OCI-LY3 (cell line): ENCODE measurements at regions not wholly inside any gene's neighbourhood (a gene's known extent, or its start where the extent isn't known, plus 50 kb on each side); places are given as distances from the start of the nearest gene placed in this dataset.

ENCODE experiments used
- H2AFZ ChIP-seq: fragments of 200-600, 300-600 bp; shearing (Covaris generic); 2 replicates; pipeline ENCODE4 v1.6.0; 2014; ENCODE audit warnings: antibody characterized with exemption, low read depth, low read length
- H3K27ac ChIP-seq: fragments of 200-600, 300-600 bp; sonication (generic); 2 replicates; pipeline ENCODE4 v1.5.1; 2014; ENCODE audit warnings: mild to moderate bottlenecking, low read length, moderate library complexity, mixed read lengths
- H3K27me3 ChIP-seq: fragments of 200-600, 300-600 bp; sonication (generic); 2 replicates; pipeline ENCODE4 v1.6.1; 2014; ENCODE audit warnings: low read depth, low read length, mixed read lengths
- H3K36me3 ChIP-seq: fragments of 200-600, 300-600 bp; sonication (generic); replicated peaks from 2 replicates; pipeline ENCODE3; 2014; ENCODE audit warnings: low read depth, low read length, mixed read lengths
- H3K4me1 ChIP-seq: fragments of 300-600, 200-600 bp; sonication (generic); 2 replicates; pipeline ENCODE4 v1.6.1; 2014; ENCODE audit warnings: low read length, mixed read lengths
- H3K4me2 ChIP-seq: fragments of 200-600, 300-600 bp; sonication (generic); 2 replicates; pipeline ENCODE4 v1.6.1; 2014; ENCODE audit warnings: low read length, mixed read lengths
- H3K4me3 ChIP-seq: fragments of 300-600, 200-600 bp; sonication (generic); 2 replicates; pipeline ENCODE4 v1.5.1; 2014; ENCODE audit warnings: antibody characterized with exemption, mild to moderate bottlenecking, low read length, moderate library complexity
- H3K79me2 ChIP-seq: fragments of 300-600, 200-600 bp; shearing (Covaris generic); 2 replicates; pipeline ENCODE4 v1.6.1; 2014; ENCODE audit warnings: mild to moderate bottlenecking, low read length, mixed read lengths
- H3K9ac ChIP-seq: fragments of 300-600, 200-600 bp; shearing (Covaris generic); 2 replicates; pipeline ENCODE4 v1.6.0; 2014; ENCODE audit warnings: mild to moderate bottlenecking, low read length, moderate library complexity
- H3K9me3 ChIP-seq: fragments of 200-600, 300-600 bp; shearing (Covaris generic); 2 replicates; pipeline ENCODE4 v1.6.1; 2014; ENCODE audit warnings: low read length, mixed read lengths; ENCODE audit not compliant: insufficient read depth
- H4K20me1 ChIP-seq: fragments of 200-600, 300-600 bp; sonication (generic); 2 replicates; pipeline ENCODE4 v1.6.1; 2016; ENCODE audit warnings: low read length, mixed read lengths; ENCODE audit not compliant: insufficient read depth
- EZH2phosphoT487 ChIP-seq: fragments of 200-600 bp; shearing (Covaris generic); IDR thresholded peaks from 2 replicates; pipeline ENCODE4 v1.6.1; 2018; ENCODE audit warnings: antibody characterized with exemption, mixed run types, low read depth
- TF ChIP-seq, protein P1 (sequence below): fragments of 200-600, 300-600 bp; sonication (generic); IDR thresholded peaks from 2 replicates; pipeline ENCODE4 v1.5.1; 2014; ENCODE audit warnings: antibody characterized with exemption, low read length, low read depth

DNA sequence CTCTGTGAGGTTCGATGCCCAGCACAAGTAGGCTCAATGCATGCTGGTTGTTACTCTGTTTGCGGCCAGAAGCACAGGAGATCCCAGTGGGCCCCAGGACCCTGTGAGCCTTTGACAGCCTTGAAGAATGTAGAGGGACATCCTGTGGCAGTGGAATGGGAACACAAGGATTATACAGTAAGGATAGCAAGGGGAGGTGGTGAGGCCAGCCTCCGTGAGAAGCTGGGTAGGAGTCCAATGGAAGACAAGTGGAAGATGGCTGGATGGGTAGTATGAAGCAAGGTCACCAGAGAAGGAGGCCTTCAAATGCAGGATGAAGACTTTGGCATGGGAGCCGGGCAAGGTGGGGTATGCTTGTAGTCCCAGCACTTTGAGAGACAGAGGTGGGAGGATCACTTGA lies 622.9 kb upstream of the CDH4 start:
- TF ChIP-seq, protein P1, sequence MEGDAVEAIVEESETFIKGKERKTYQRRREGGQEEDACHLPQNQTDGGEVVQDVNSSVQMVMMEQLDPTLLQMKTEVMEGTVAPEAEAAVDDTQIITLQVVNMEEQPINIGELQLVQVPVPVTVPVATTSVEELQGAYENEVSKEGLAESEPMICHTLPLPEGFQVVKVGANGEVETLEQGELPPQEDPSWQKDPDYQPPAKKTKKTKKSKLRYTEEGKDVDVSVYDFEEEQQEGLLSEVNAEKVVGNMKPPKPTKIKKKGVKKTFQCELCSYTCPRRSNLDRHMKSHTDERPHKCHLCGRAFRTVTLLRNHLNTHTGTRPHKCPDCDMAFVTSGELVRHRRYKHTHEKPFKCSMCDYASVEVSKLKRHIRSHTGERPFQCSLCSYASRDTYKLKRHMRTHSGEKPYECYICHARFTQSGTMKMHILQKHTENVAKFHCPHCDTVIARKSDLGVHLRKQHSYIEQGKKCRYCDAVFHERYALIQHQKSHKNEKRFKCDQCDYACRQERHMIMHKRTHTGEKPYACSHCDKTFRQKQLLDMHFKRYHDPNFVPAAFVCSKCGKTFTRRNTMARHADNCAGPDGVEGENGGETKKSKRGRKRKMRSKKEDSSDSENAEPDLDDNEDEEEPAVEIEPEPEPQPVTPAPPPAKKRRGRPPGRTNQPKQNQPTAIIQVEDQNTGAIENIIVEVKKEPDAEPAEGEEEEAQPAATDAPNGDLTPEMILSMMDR: no peak
- TF ChIP-seq EZH2phosphoT487: no peak
- Histone ChIP-seq H3K36me3 (no peaks in the 10 kb centered on the region), H2AFZ (no peak overlapping the region), H3K4me3 (no peak overlapping the region), H3K9me3 (no peaks in the 10 kb centered on the region), H3K79me2 (no peaks in the 10 kb centered on the region), H3K4me2 (no peak overlapping the region), H3K9ac (no peak overlapping the region), H3K27ac (no peak overlapping the region), H3K4me1 (no peaks in the 10 kb centered on the region), H3K27me3 (peaks cover 13% of the 10 kb centered on the region; the same call in 1 of the 2 replicates), H4K20me1 (no peaks in the 10 kb centered on the region)

DNA sequence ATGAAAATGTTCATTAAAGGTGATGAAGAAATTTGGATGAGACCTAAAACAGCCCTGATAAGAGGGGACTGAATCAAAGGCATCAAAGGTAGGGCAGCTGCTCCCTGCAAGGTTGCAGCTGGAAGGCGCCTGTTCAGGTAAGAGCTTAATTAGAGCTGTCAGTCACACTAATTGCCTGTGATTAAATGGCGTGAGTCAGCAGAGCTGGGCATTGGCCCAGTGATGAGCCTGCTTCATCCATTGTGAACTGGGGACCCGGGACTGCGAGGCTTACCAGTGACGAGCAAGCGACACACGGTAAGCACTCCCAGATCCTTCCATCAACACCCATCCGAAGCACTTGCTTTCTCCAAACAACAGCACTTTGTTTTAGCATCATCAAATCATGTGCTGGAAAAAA lies 621.5 kb upstream of the CDH4 start:
- Histone ChIP-seq H3K79me2 (no peaks in the 10 kb centered on the region), H3K27me3 (peaks cover 13% of the 10 kb centered on the region; the same call in 1 of the 2 replicates), H4K20me1 (no peaks in the 10 kb centered on the region), H3K4me2 (no peak overlapping the region), H3K9ac (no peak overlapping the region), H3K9me3 (no peaks in the 10 kb centered on the region), H2AFZ (no peak overlapping the region), H3K27ac (no peak overlapping the region), H3K36me3 (no peaks in the 10 kb centered on the region), H3K4me1 (no peaks in the 10 kb centered on the region), H3K4me3 (no peak overlapping the region)
- TF ChIP-seq EZH2phosphoT487: no peak
- TF ChIP-seq, protein P1: no peak

DNA sequence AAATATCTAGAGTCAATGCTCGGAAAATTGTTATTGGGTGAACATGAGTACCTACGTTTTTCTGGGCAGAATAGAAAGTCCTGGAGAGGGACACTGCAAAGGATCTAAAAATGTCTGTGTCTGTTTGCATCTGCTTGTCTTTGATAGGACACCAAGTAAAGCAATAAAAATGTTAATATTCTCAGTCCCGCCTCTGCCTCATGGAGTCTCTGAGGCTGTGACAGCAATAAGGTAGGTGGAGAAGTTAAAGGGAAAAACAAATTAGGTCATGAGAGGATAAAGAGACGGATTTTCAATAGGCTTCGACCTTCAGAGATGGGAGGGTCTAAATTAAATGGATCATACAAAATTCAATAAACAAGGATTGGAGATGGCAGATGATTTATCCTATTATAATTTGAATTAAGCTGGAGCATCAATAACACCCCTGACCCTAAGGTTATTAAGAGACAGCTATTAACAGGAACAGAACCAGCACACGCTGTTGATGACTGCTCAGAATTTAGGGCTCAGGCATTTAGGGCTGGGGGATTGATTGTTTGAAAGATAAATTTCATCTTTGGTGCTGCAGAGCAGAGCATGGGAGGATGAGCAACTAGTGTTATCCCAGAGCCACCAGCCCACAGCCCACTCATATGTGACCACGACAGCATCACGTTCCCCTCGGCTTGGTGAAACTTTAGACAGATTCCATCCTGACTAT lies 620.3 kb upstream of the CDH4 start:
- no peak overlapping the region for H3K9ac ChIP-seq
- no peak overlapping the region for H3K27ac ChIP-seq
- H3K36me3 ChIP-seq: no peaks in the 10 kb centered on the region
- no peaks in the 10 kb centered on the region for H3K79me2 ChIP-seq
- no peaks in the 10 kb centered on the region for H3K4me1 ChIP-seq
- peaks cover 13% of the 10 kb centered on the region; the same call in 1 of the 2 replicates for H3K27me3 ChIP-seq
- H4K20me1 ChIP-seq: no peaks in the 10 kb centered on the region
- no peak overlapping the region for H3K4me3 ChIP-seq
- TF ChIP-seq EZH2phosphoT487: no peak
- TF ChIP-seq, protein P1: no peak
- H3K4me2 ChIP-seq: no peak overlapping the region
- H2AFZ ChIP-seq: no peak overlapping the region
- H3K9me3 ChIP-seq: no peaks in the 10 kb centered on the region

DNA sequence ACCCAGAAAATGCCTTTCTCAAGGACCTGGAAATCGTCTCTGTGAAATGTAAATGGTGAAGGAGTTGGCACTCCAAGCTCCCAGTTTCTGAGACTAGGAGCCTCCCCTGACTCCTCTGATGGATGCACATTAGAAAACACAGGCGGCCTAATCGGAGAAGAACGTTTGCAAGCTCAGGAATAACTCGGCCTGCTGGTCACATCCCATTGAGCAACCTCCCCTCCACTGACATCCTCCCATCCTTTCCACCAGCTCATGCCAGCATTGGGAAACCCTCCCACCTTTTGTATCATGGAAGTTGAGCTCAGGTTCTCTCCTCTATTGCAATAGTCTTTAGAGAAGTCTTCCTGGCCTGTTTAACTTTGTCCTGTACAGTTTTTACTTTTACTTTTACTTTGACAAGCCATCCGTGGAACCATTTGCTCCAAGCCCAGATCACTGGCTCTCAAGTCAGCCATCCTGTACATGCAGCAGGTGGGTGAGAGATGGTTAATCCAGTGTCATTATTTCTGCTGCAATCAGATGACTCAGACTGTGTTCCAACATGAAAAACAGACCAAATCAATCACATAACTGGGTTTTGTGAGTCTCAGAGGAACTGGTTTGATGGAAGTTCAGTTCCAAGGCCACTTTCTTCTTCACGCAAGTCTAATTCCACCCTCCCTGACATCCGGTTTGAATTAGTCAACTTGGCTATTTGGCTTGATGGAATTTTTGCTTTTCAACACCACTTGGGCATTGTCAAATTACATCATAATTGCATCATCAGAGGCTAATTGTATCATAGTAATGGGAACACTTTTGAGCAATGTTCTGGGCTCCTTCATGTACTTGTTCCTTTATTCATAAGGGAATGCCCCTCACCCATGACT lies 619.4 kb upstream of the CDH4 start:
- H2AFZ ChIP-seq: no peak overlapping the region
- no peak overlapping the region for H3K4me3 ChIP-seq
- H3K9ac ChIP-seq: no peak overlapping the region
- no peak overlapping the region for H3K27ac ChIP-seq
- H3K27me3 ChIP-seq: peaks cover 13% of the 10 kb centered on the region; the same call in 1 of the 2 replicates
- TF ChIP-seq EZH2phosphoT487: no peak
- no peaks in the 10 kb centered on the region for H3K36me3 ChIP-seq
- H3K4me1 ChIP-seq: no peaks in the 10 kb centered on the region
- H3K79me2 ChIP-seq: no peaks in the 10 kb centered on the region
- no peaks in the 10 kb centered on the region for H4K20me1 ChIP-seq
- no peaks in the 10 kb centered on the region for H3K9me3 ChIP-seq
- H3K4me2 ChIP-seq: no peak overlapping the region
